Activated CD4-positive, alpha-beta memory T cell treated with anti-CD3 and anti-CD28 coated beads, Interleukin-2, amount 10 ng/mL, durations not matched to agents 7 days and 5 days (primary cell): ENCODE measurements at regions not wholly inside any gene's neighbourhood (a gene's known extent, or its start where the extent isn't known, plus 50 kb on each side); places are given as distances from the start of the nearest gene placed in this dataset.

Experiments used
- CTCF ChIA-PET: fragments of 350-600 bp; sonication (Branson Sonifier 250); formaldehyde crosslinking; loops from one replicate; lab custom pipeline; 2021; ENCODE audit warnings: antibody characterized with exemption, inconsistent platforms; lab: Charles Lee
- POLR2A ChIA-PET: fragments of 350-600 bp; sonication (Branson Sonifier 250); formaldehyde crosslinking; loops from one replicate; lab custom pipeline; 2021; ENCODE audit warnings: antibody characterized with exemption; lab: Charles Lee
- DNase-seq: peaks from one replicate; pipeline ENCODE4 v3.0.0-alpha.2; 2020
- H3K27ac Mint-ChIP-seq: one replicate; pipeline ENCODE4 v1.8.0; 2021; ENCODE audit warnings: mild to moderate bottlenecking, mixed read lengths
- H3K27me3 Mint-ChIP-seq: one replicate; pipeline ENCODE4 v1.8.0; 2021; ENCODE audit warnings: mixed read lengths
- H3K36me3 Mint-ChIP-seq: one replicate; pipeline ENCODE4 v1.8.0; 2021; ENCODE audit warnings: low read depth, mixed read lengths
- H3K4me1 Mint-ChIP-seq: one replicate; pipeline ENCODE4 v1.8.0; 2021; ENCODE audit warnings: mixed read lengths
- H3K4me3 Mint-ChIP-seq: one replicate; pipeline ENCODE4 v1.8.0; 2021; ENCODE audit warnings: mild to moderate bottlenecking, mixed read lengths
- H3K9me3 Mint-ChIP-seq: one replicate; pipeline ENCODE4 v1.8.0; 2021; ENCODE audit warnings: mixed read lengths

DNA sequence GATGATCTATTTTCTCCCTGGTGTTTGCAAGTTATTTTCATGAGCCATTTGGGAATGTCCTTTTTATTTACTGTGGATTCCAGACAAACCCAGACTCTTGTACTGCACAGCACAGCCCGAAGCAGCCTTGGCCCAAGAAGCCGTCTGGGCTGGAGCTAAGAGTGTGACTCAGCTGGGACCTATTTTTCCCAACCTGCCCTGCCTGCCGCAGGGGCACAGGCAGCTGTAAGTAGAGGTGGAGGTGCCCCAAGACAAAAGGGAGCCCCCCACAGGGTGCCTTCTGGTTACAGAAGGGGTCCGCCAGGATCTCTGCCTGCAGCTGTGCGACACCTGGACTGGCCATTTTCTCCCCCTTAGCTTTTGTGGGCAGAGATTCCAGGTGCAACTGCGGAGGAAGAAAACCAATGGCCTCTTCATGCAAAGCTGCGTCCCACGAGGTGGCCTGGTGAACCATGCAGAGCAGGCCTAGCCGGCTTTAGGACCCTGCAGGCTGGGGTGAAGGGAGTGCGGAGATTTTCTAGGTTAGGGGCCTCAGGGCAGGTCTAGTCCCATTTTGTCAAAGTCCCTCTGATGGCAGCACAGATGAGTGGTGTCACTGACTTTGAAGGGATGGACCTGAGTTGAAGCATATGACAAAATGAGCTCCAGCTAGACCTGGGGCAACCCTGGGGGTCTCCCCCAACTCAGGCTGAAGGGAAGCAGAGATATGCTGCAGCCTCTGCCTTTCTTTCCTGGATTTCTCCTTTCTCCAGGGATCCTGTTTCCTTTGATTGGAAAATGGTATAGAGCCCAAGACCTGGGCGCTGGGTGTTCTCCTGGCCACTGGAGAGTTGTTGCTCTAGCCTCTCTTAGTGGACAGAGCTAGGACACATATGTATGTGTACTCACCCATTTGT is 131.2 kb downstream of the KLF13 start:
- H3K4me3 Mint-ChIP-seq = no peak overlapping the region
- H3K36me3 Mint-ChIP-seq = peaks cover 6% of the 10 kb centered on the region
- H3K9me3 Mint-ChIP-seq = peaks cover 5% of the 10 kb centered on the region
- no peaks in the 10 kb centered on the region for H3K27me3 Mint-ChIP-seq
- CTCF ChIA-PET = interaction anchor here (0.5 kb wide), 1 partner anchor 14 kb away, joined by 3 read pairs; no protein-coding TSS in a partner anchor
- H3K4me1 Mint-ChIP-seq = peaks cover 22% of the 10 kb centered on the region
- POLR2A ChIA-PET = interaction anchor here (1.3 to 2.0 kb wide), 2 partner anchors 15 to 21 kb away, joined by 3 to 6 read pairs; no protein-coding TSS in a partner anchor
- no peak for DNase-seq
- H3K27ac Mint-ChIP-seq = no peak overlapping the region

GRCh38 chr15:31458596-31459399 is 132.2 kb downstream of the KLF13 start:
- Mint-ChIP-seq H3K9me3 (peaks cover 5% of the 10 kb centered on the region), H3K27me3 (no peaks in the 10 kb centered on the region), H3K4me3 (no peak overlapping the region), H3K27ac (no peak overlapping the region), H3K36me3 (peaks cover 6% of the 10 kb centered on the region), H3K4me1 (peaks cover 22% of the 10 kb centered on the region)
- ChIA-PET CTCF (interaction anchor here (0.5 to 0.8 kb wide), 2 partner anchors 15 to 93 kb away, joined by 3 read pairs; no protein-coding TSS in a partner anchor), POLR2A (interaction anchor here (0.7 to 2.0 kb wide), 6 partner anchors 11 to 111 kb away, joined by 3 to 6 read pairs (median 3); no protein-coding TSS in a partner anchor)
- DNase-seq = no peak

DNA sequence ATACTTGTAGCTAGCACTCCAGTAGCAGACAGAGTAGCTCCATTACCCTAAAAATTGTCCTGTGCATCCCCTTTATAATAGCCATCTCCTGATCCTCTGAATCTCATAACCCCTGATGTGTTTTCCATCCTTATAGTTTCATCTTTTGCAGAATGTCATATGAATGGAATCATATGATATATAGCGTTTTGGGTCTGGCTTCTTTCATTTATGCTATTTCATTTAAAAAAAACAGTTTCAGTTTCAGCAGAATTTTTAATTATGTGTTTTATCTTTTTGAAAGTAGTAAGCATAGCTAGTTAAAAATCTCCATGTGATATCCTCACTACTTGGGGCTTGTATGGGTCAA is 132.7 kb downstream of the KLF13 start:
- Mint-ChIP-seq H3K36me3 (peaks cover 6% of the 10 kb centered on the region), H3K27ac (no peak overlapping the region), H3K4me3 (no peak overlapping the region), H3K27me3 (no peaks in the 10 kb centered on the region), H3K4me1 (peaks cover 22% of the 10 kb centered on the region), H3K9me3 (peaks cover 5% of the 10 kb centered on the region)
- CTCF ChIA-PET = interaction anchor here (0.8 kb wide), 1 partner anchor 93 kb away, joined by 3 read pairs; no protein-coding TSS in a partner anchor
- POLR2A ChIA-PET = interaction anchor here (0.7 to 2.0 kb wide), 6 partner anchors 11 to 112 kb away, joined by 3 to 6 read pairs (median 3); no protein-coding TSS in a partner anchor
- DNase-seq = no peak

DNA sequence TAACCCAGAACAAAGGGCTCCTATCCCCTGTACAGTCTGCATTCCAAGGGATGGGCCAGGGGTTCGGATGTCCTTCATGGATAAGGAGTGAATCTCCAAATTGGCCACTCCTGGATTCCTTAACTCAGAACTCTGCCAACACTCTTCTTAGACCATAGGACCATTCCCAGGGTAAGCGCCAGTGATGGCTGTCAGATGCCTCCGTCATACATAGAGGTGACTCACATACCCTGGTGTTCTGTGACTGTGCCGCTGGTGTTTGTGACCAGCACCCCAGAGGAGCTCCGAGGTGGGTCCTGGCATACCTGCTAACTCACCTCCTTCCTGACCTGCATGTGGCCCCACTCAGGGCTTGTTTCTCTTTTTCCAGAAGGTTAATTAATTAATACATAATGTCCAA is 134.7 kb downstream of the KLF13 start:
- POLR2A ChIA-PET = no interaction called here
- no peak for DNase-seq
- Mint-ChIP-seq H3K27me3 (peaks cover 2% of the 10 kb centered on the region), H3K4me1 (peaks cover 18% of the 10 kb centered on the region), H3K36me3 (no peaks in the 10 kb centered on the region), H3K27ac (no peak overlapping the region), H3K4me3 (no peak overlapping the region), H3K9me3 (no peaks in the 10 kb centered on the region)
- CTCF ChIA-PET = interaction anchor here (1.4 kb wide), 1 partner anchor 11 kb away, joined by 7 read pairs; no protein-coding TSS in a partner anchor

DNA sequence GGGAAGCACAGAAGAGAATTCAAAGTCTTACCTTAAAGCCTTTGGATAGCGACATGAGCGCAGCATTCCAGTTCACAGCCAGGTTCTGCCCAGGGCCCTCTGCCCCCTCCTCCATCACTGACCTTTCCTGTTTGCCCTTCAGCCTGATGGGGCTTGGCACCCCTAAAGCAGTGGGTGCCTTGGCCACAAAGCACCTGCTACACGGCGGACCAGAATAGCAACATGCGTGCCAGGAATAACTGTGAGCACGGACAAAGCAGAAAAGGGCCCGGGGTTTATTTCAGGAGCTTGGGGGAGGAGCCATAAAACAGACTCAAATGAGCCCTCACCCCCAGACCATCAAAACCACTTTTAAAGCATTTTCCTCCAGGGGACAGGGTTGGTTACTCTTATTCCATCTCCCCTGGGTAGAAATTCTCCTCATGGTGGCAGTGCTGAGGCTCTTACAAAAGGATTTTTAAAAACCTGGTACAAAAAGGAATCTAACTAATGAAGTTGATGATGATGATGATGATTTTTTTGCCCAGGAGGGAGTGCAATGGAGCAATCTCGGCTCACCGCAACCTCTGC is 135.4 kb downstream of the KLF13 start:
- H3K27me3 Mint-ChIP-seq = peaks cover 3% of the 10 kb centered on the region
- DNase-seq = no peak
- POLR2A ChIA-PET = no interaction called here
- CTCF ChIA-PET = interaction anchor here (1.4 kb wide), 1 partner anchor 11 kb away, joined by 7 read pairs; no protein-coding TSS in a partner anchor
- H3K36me3 Mint-ChIP-seq = no peaks in the 10 kb centered on the region
- peaks cover 18% of the 10 kb centered on the region for H3K4me1 Mint-ChIP-seq
- H3K4me3 Mint-ChIP-seq = no peak overlapping the region
- no peak overlapping the region for H3K27ac Mint-ChIP-seq
- H3K9me3 Mint-ChIP-seq = no peaks in the 10 kb centered on the region

GRCh38 chr15:31463521-31464102 is 137.0 kb downstream of the KLF13 start:
- Mint-ChIP-seq H3K4me1 (peaks cover 14% of the 10 kb centered on the region), H3K36me3 (no peaks in the 10 kb centered on the region), H3K9me3 (no peaks in the 10 kb centered on the region), H3K27ac (no peak overlapping the region), H3K4me3 (no peak overlapping the region), H3K27me3 (peaks cover 3% of the 10 kb centered on the region)
- ChIA-PET CTCF (interaction anchor here (0.5 to 1.2 kb wide), 2 partner anchors 19 to 801 kb away, joined by 3 read pairs; no protein-coding TSS in a partner anchor), POLR2A (interaction anchor here (1.2 kb wide), 1 partner anchor 10 kb away, joined by 3 read pairs; no protein-coding TSS in a partner anchor)
- DNase-seq = no peak

DNA sequence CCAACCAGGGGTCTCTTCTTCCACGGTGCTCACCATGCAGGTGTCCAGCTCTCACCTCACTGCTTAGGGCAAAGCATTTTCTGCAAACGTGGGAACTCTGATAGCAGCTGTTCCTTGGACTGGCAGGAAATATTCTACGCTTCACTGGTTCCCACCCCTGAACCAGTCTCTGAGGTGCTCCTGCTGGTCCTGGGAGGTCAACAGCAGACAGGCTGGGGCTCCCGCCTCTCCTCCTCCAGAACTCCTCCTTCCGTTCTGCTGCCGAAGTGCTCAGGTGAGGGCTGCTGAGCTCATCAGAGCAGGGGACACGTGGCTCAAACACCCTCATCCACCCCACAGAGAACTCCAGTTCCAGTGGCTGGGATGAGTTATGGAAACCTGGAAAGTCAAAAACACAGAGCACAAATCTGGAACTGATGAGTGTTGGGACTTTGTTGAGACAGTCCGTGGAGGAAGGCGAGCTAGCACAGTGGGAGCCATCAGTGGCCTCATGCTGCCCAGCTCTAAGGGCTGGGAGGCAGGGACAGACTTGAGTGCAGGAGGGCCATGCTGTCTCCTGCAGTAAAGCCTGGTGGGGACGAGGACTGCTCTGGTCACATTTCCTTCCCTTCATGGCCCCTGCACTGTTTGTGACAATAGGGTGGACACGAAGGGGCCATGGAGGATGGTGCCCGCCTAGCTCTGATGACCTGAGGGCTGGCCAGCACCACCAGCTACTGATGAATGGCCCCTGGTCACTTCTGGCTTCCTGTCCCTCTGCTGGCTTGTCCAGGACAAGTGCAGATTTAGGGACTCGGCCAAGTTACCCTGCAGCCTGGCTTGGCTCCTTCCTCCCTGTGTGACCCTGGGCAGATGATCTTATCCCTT is 137.8 kb downstream of the KLF13 start:
- DNase-seq = no peak
- ChIA-PET POLR2A (interaction anchor here (1.2 kb wide), 1 partner anchor 9 kb away, joined by 3 read pairs; no protein-coding TSS in a partner anchor), CTCF (interaction anchor here (1.2 kb wide), 1 partner anchor 18 kb away, joined by 3 read pairs; no protein-coding TSS in a partner anchor)
- Mint-ChIP-seq H3K4me1 (peaks cover 6% of the 10 kb centered on the region), H3K27me3 (peaks cover 3% of the 10 kb centered on the region), H3K36me3 (no peaks in the 10 kb centered on the region), H3K27ac (no peak overlapping the region), H3K9me3 (no peaks in the 10 kb centered on the region), H3K4me3 (no peak overlapping the region)

GRCh38 chr15:31465083-31465955 is 138.7 kb downstream of the KLF13 start:
- Mint-ChIP-seq H3K4me1 (peaks cover 3% of the 10 kb centered on the region), H3K4me3 (no peak overlapping the region), H3K9me3 (no peaks in the 10 kb centered on the region), H3K36me3 (no peaks in the 10 kb centered on the region), H3K27me3 (peaks cover 3% of the 10 kb centered on the region), H3K27ac (no peak overlapping the region)
- ChIA-PET CTCF (no interaction called here), POLR2A (no interaction called here)
- no peak for DNase-seq

- H3K27me3 Mint-ChIP-seq = peaks cover 3% of the 10 kb centered on the region
Measured at GRCh38 chr15:31467361-31467760, 140.7 kb downstream of the KLF13 start.

DNA sequence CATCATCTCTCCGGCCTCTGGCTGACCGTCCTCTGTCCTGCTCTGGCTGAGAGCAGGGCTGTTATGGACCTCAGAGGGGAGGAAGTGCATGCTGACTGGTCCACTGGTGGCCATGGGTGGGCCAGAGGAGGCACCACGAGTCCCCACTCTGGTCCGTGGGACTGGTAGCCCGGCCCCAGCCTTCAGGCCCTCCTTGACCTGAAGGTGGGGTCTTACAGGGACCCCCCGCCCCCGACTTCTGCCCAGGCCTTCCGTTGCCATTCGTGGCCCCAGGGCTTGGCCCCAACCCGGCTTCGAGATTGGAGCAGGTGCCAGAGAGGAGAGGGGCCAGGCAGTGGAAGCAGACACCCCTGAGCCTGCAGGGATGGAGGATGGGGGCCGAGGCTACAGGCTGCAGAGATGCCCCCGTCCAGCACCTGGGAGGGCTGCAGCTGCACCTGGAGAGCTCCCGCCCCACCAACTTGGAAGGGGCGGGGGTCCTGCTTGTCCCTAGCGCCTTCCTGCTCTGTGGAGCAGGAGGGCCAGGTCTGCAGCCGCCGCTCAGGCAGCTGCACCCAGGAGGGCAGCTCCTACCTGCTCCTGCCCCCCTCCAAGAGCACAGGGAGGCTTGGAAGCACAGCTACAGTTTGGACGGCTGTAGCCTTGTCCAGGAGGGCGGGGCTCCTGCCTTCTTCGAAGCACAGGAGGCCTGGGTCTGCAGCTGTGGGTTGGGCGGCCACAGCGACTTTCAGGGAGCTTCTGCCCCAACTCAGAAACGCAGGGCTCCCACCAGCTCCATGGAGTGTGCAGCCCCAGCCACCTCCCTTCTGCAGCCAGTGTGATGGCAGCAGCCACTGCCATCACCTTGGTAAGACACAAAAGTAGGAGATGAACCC is 142.5 kb downstream of the KLF13 start:
- H3K27ac Mint-ChIP-seq = no peak overlapping the region
- POLR2A ChIA-PET = interaction anchor here (0.8 kb wide), 1 partner anchor 34 kb away, joined by 3 read pairs; no protein-coding TSS in a partner anchor
- CTCF ChIA-PET = no interaction called here

More at GRCh38 chr15:31467361-31467760, 140.7 kb downstream of the KLF13 start:
- Mint-ChIP-seq H3K36me3 (no peaks in the 10 kb centered on the region), H3K27ac (no peak overlapping the region), H3K9me3 (no peaks in the 10 kb centered on the region), H3K4me3 (no peak overlapping the region), H3K4me1 (peaks cover 6% of the 10 kb centered on the region)
- ChIA-PET POLR2A (interaction anchor here (0.6 kb wide), 1 partner anchor 133 kb away, joined by 3 read pairs; no protein-coding TSS in a partner anchor), CTCF (no interaction called here)
- no peak for DNase-seq

More for the DNA sequence above, 142.5 kb downstream of the KLF13 start:
- H3K4me1 Mint-ChIP-seq = peaks cover 24% of the 10 kb centered on the region
- H3K36me3 Mint-ChIP-seq = no peaks in the 10 kb centered on the region
- H3K27me3 Mint-ChIP-seq = peaks cover 3% of the 10 kb centered on the region
- DNase-seq = no peak
- H3K9me3 Mint-ChIP-seq = no peaks in the 10 kb centered on the region
- no peak overlapping the region for H3K4me3 Mint-ChIP-seq
